GM23248 (cell line): ENCODE measurements at regions not wholly inside any gene's neighbourhood (a gene's known extent, or its start where the extent isn't known, plus 50 kb on each side); places are given as distances from the start of the nearest gene placed in this dataset.

Experiments used
- EZH2 ChIP-seq: fragments of 200-600 bp; sonication (generic); IDR thresholded peaks from 2 replicates; pipeline ENCODE4 v1.6.1; 2018; ENCODE audit warnings: antibody characterized with exemption, mild to moderate bottlenecking; ENCODE audit not compliant: insufficient read depth, poor library complexity, severe bottlenecking
- EZH2phosphoT487 ChIP-seq: fragments of 200-600 bp; sonication (generic); IDR thresholded peaks from 2 replicates; pipeline ENCODE4 v1.6.1; 2018; ENCODE audit warnings: antibody characterized with exemption, moderate library complexity, mild to moderate bottlenecking, low read depth; ENCODE audit not compliant: insufficient read depth

DNA sequence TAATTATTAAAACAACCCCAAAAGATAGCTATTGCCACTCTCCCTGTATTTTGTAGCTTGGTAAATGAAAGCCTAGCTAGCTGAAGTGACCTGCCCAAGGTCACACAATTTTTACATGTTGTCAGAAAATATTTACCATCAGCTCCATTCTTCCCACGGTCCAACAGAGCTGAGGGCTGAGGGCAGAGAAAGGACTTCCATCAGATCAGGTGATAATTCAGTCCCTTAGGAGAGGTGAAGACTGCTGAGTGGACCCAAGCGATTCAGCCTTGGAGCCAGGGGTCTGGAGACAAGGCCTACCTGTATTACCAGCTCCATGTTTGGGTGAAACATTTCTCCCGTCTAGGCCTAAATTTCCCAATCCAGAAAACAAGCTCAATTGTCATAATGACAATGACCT lies 149.5 kb upstream of the TSHZ3 start:
- TF ChIP-seq EZH2: no peak
- no peak for TF ChIP-seq EZH2phosphoT487
